Cardiac muscle cell (in vitro differentiated cells and primary cell): ENCODE measurements at regions not wholly inside any gene's neighbourhood (a gene's known extent, or its start where the extent isn't known, plus 50 kb on each side); places are given as distances from the start of the nearest gene placed in this dataset.

Experiments
- DNase-seq, 2 donors: peaks; one replicate each; pipeline versions ENCODE4 v3.0.0 to v3.0.0-alpha.2; 2010 to 2017; ENCODE audit warnings: low read depth in 1 of 2, low spot score in 1 of 2
- H3K27ac ChIP-seq: fragments of 200-600 bp; sonication (generic); 2 replicates; pipeline ENCODE4 v1.5.1; 2016
- H3K27me3 ChIP-seq: fragments of 200-600 bp; sonication (generic); 2 replicates; pipeline ENCODE4 v1.6.0; 2016; ENCODE audit warnings: control low read depth
- H3K36me3 ChIP-seq: fragments of 200-600 bp; sonication (generic); 2 replicates; pipeline ENCODE4 v1.5.1; 2016; ENCODE audit warnings: control low read depth
- H3K4me1 ChIP-seq: fragments of 200-600 bp; sonication (generic); 2 replicates; pipeline ENCODE4 v1.8.1; 2017; ENCODE audit warnings: low read depth, mild to moderate bottlenecking, mixed run types
- H3K4me3 ChIP-seq: fragments of 200-600 bp; sonication (generic); 2 replicates; pipeline ENCODE4 v1.5.1; 2016; ENCODE audit warnings: mild to moderate bottlenecking
- H3K9me3 ChIP-seq: fragments of 200-600 bp; sonication (generic); 2 replicates; pipeline ENCODE4 v1.5.1; 2017; ENCODE audit warnings: low read depth, mild to moderate bottlenecking, control low read depth
- TF ChIP-seq, protein P1 (sequence below): IDR thresholded peaks from 2 replicates; pipeline ENCODE4 v1.5.1; 2012; ENCODE audit warnings: low read depth, mild to moderate bottlenecking, low read length

- Histone ChIP-seq H3K4me3 (no peak overlapping the region), H3K4me1 (no peaks in the 10 kb centered on the region), H3K9me3 (no peaks in the 10 kb centered on the region), H3K27me3 (no peaks in the 10 kb centered on the region), H3K36me3 (no peaks in the 10 kb centered on the region), H3K27ac (no peak overlapping the region)
- no peak for DNase-seq
- TF ChIP-seq, protein P1, sequence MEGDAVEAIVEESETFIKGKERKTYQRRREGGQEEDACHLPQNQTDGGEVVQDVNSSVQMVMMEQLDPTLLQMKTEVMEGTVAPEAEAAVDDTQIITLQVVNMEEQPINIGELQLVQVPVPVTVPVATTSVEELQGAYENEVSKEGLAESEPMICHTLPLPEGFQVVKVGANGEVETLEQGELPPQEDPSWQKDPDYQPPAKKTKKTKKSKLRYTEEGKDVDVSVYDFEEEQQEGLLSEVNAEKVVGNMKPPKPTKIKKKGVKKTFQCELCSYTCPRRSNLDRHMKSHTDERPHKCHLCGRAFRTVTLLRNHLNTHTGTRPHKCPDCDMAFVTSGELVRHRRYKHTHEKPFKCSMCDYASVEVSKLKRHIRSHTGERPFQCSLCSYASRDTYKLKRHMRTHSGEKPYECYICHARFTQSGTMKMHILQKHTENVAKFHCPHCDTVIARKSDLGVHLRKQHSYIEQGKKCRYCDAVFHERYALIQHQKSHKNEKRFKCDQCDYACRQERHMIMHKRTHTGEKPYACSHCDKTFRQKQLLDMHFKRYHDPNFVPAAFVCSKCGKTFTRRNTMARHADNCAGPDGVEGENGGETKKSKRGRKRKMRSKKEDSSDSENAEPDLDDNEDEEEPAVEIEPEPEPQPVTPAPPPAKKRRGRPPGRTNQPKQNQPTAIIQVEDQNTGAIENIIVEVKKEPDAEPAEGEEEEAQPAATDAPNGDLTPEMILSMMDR: no peak
These were observed 220.5 kb upstream of the HTR2C start for GRCh38 chrX:114363346-114363745.

DNA sequence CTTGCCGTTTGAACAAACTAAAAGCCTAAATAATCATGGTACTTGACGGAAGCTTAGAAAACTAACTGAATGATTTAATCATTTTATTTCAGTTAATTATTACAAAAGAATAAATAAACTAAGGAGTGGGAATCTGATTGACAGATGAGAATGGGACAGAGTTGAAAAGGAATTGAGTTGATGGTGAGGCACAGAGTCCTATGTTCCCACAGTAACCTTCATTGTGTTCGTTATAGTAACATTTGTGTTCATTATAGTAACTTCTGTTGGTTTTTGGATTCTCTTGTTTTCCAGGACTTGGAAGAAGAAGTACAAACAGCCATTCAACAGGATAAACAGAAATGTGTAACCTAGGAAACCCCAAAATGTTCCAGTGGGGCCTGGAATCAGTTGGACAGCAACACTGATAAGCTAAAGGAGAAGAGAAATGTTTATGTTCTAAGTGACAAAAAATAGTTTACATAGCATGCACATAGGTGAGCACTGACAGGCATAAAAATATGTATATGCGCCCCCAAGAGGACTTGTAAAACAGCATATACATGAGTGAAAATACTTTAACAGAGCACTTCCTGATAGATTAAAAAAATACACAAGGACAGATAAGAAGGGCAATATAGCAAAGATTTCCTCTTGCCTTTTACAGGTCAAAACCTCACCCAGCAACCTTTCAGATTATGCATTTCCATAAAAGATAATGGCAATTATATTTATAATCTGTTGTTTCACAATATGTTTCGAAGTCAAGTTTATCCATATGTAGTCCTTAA, 218.6 kb upstream of the HTR2C start:
- DNase-seq: no peak
- Histone ChIP-seq H3K27me3 (no peaks in the 10 kb centered on the region), H3K4me3 (no peak overlapping the region), H3K4me1 (no peaks in the 10 kb centered on the region), H3K27ac (no peak overlapping the region), H3K9me3 (no peaks in the 10 kb centered on the region), H3K36me3 (no peaks in the 10 kb centered on the region)
- TF ChIP-seq, protein P1: no peak

- no peak overlapping the region for H3K27ac ChIP-seq
- no peaks in the 10 kb centered on the region for H3K9me3 ChIP-seq
- TF ChIP-seq, protein P1: no peak
- no peaks in the 10 kb centered on the region for H3K4me1 ChIP-seq
- H3K27me3 ChIP-seq: no peaks in the 10 kb centered on the region
- H3K36me3 ChIP-seq: no peaks in the 10 kb centered on the region
- no peak for DNase-seq
- no peak overlapping the region for H3K4me3 ChIP-seq
These were observed 210.9 kb upstream of the HTR2C start for GRCh38 chrX:114372937-114373336.

- Histone ChIP-seq H3K36me3 (no peaks in the 10 kb centered on the region), H3K4me1 (peaks cover 9% of the 10 kb centered on the region), H3K27me3 (no peaks in the 10 kb centered on the region), H3K9me3 (no peaks in the 10 kb centered on the region), H3K4me3 (no peak overlapping the region), H3K27ac (no peak overlapping the region)
- TF ChIP-seq, protein P1: no peak
- DNase-seq: no peak
These were observed 193.6 kb upstream of the HTR2C start for GRCh38 chrX:114390251-114390796.
